T-helper 1 cell treated with Interleukin-12 subunit alpha and Interleukin-12 subunit beta and Interleukin-4 antibody, amounts not matched to agents 30 μg/mL and 1 μg/mL, for 36 hours (primary cell): ENCODE measurements at regions not wholly inside any gene's neighbourhood (a gene's known extent, or its start where the extent isn't known, plus 50 kb on each side); places are given as distances from the start of the nearest gene placed in this dataset.

Source experiments
- H3K27ac Mint-ChIP-seq: one replicate; pipeline ENCODE4 v1.8.0; 2021; ENCODE audit warnings: mild to moderate bottlenecking, mixed read lengths
- H3K27me3 Mint-ChIP-seq: one replicate; pipeline ENCODE4 v1.8.0; 2021; ENCODE audit warnings: low read depth, mixed read lengths
- H3K36me3 Mint-ChIP-seq: one replicate; pipeline ENCODE4 v1.8.0; 2021; ENCODE audit warnings: low read depth, mixed read lengths
- H3K4me1 Mint-ChIP-seq: one replicate; pipeline ENCODE4 v1.8.0; 2021; ENCODE audit warnings: low read depth, mixed read lengths
- H3K4me3 Mint-ChIP-seq: one replicate; pipeline ENCODE4 v1.8.0; 2021; ENCODE audit warnings: mild to moderate bottlenecking, moderate library complexity, mixed read lengths
- H3K9me3 Mint-ChIP-seq: one replicate; pipeline ENCODE4 v1.8.0; 2021; ENCODE audit warnings: mixed read lengths

DNA sequence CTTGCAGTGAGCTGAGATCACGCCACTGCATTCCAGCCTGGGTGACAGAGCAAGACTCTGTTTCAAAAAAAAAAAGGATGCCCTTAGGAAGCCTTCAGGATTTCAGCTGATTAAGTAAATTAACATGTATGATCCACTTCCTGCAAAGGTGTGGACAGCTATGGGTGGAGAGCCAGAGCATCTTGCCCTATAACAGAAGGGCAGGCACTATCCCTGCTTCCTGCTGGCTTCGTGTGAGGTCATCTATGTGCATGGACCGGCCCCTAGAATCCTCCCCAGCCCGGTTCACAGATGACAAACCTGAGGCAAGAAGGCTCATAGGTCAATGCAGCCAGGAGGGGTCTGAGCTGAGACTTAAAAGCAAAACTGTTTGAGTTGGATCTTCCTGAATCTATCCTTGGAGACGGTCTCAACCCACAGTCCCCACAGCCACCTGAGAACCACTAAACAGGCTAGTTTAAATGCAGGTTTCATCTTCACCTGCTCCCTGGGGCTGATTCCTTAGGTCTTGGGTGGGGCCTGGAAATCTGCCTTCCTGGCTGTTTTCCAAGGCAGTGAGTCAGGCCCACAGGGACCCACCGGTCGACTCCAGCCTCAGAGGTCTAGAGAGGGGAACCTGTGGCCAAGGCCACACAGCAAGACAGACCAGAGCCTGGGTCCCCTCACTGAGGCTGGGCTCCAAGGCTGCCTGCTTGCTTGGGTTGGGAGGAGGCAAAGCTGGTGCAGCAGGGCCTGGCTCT lies 55.2 kb upstream of the MPEG1 start:
- Mint-ChIP-seq H3K36me3 (no peaks in the 10 kb centered on the region), H3K9me3 (no peaks in the 10 kb centered on the region), H3K27me3 (no peaks in the 10 kb centered on the region), H3K4me1 (peaks cover 7% of the 10 kb centered on the region), H3K4me3 (no peak overlapping the region), H3K27ac (no peak overlapping the region)

DNA sequence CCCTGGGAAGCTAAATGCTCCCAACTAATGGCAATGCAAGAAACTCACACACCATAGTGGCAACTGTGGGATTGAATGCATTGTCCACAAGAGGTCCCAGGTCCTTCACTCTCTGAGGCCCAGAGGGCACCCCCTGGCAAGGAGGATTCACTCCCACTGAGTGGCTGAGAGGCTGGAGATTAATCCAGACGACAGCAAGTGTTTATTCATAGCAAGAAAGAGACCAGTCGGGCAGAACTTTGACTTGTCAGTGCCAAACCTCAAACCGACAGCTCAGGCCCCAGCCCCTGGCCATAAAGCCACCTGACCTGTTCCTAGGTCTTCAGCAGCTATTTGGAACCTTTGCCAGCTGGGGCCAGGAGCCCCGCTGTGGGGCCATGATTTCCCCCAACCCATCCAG lies 54.5 kb upstream of the MPEG1 start:
- no peaks in the 10 kb centered on the region for H3K36me3 Mint-ChIP-seq
- peaks cover 2% of the 10 kb centered on the region for H3K4me1 Mint-ChIP-seq
- no peak overlapping the region for H3K4me3 Mint-ChIP-seq
- H3K27ac Mint-ChIP-seq, result no peak overlapping the region
- H3K9me3 Mint-ChIP-seq, result no peaks in the 10 kb centered on the region
- H3K27me3 Mint-ChIP-seq, result no peaks in the 10 kb centered on the region

DNA sequence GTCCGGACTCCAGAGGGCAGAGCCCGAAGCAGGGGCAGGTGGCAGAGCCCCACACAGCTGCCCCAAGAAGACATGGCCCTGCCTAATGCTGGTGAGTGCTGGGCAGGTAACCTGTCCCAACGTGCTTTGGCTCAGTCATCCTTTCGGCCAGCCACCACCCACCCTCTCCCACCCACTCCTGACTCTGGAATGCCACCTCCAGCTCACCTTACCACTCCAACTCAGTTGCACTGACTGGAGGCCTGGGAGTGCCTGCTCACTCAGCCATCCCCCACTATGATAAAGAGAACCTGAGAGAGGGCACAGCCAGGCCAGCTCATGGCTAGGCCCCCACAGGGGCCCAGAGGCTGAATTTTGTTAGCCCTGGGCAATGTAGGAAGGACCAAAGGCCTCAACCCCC lies 53.8 kb upstream of the MPEG1 start:
- Mint-ChIP-seq H3K4me1 (peaks cover 2% of the 10 kb centered on the region), H3K36me3 (no peaks in the 10 kb centered on the region), H3K27me3 (no peaks in the 10 kb centered on the region), H3K9me3 (no peaks in the 10 kb centered on the region), H3K27ac (no peak overlapping the region), H3K4me3 (no peak overlapping the region)

DNA sequence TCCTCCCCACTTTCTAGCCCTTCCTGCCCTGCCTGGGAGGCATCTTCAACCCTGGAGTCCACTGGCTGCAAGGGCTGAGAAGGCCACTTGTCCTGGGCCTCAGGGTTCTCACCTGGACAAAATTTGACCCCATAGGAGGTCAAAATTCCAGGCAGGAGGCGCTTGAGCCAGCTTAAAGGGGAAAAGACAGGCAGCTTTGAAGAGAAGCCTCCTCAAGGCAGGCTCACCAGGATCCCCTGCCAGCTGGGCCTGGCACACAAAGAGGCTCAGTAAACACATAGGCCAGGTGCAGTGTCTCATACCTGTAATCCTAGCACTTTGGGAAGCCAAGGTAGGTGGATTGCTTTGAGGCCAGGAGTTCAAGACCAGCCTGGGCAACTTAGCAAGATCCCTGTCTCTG lies 53.0 kb upstream of the MPEG1 start:
- Mint-ChIP-seq H3K4me1 (peaks cover under 1% of the 10 kb centered on the region), H3K27ac (no peak overlapping the region), H3K36me3 (no peaks in the 10 kb centered on the region), H3K27me3 (no peaks in the 10 kb centered on the region), H3K9me3 (no peaks in the 10 kb centered on the region), H3K4me3 (no peak overlapping the region)

DNA sequence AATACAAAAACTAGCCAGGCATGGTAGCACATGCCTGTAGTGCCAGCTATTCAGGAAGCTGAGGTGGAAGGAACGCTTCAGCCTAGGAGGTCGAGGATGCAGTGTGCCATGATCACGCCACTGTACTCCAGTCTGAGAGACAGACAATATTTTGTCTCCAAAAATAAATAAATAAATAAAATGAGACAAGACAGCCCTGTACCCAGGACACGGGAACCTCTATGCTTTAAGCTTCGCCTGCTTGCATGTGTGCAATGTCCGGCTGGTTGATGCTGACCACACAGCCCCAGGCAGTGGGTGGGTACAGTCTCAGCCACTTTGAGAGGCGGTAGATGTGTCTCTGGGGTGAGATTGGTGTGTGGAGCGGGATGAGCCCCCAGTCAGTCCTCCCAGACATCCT lies 52.0 kb upstream of the MPEG1 start:
- Mint-ChIP-seq H3K27me3 (no peaks in the 10 kb centered on the region), H3K4me1 (no peaks in the 10 kb centered on the region), H3K27ac (no peak overlapping the region), H3K9me3 (no peaks in the 10 kb centered on the region), H3K36me3 (no peaks in the 10 kb centered on the region), H3K4me3 (no peak overlapping the region)

DNA sequence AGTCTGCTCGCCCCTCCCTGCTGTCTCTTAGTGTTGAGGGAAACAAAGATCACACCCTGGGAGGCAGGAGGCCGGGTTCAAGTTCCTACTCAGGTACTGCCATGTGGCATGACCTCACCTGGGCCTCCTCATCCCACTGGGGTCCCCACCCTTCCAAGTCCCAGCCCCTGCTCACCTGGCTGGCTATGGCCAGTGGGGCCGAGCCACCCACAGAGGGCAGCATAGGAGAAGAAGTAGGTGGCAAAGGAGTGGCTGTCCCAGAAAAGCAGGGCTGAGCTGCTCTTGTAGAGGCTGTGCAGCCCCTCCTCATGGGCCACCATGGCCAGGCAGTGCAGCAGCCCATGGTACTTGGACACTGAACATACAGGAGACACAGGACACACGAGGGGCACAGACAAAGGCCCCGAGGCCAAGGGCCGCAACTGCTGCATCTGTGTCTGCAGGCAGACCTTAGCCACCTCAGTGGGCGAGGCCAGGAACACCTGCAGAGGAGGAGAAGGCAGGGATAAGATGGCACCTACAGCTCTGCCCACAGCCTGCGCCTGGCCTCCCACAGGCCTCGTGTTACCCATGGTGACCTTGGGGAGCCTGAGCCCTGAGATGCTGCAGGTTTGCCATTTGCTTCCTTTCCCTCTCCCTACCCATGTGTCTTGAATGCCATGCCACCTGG lies 50.6 kb upstream of the MPEG1 start:
- no peaks in the 10 kb centered on the region for H3K9me3 Mint-ChIP-seq
- no peak overlapping the region for H3K27ac Mint-ChIP-seq
- H3K4me1 Mint-ChIP-seq, result no peaks in the 10 kb centered on the region

More for the DNA sequence above, 50.6 kb upstream of the MPEG1 start:
- Mint-ChIP-seq H3K36me3 (no peaks in the 10 kb centered on the region), H3K4me3 (no peak overlapping the region), H3K27me3 (no peaks in the 10 kb centered on the region)
